ENCODE measurements at regions not wholly inside any gene's neighbourhood (a gene's known extent, or its start where the extent isn't known, plus 50 kb on each side); places are given as distances from the start of the nearest gene placed in this dataset.
A peak's percentile ranks its signal among the peaks of the same experiment; 100 is the strongest.

GRCh38 chr1:5514527-5515183 lies 477.6 kb downstream of the NPHP4 start:
- DNase-seq: peak; percentile 74

GRCh38 chr1:5513846-5514526 lies 478.2 kb downstream of the NPHP4 start:
- DNase-seq: peak; percentile 98

- DNase-seq: no peak
Observed at GRCh38 chr1:5513179-5513578, 479.0 kb downstream of the NPHP4 start.

- DNase-seq: no peak
Observed at GRCh38 chr1:5511381-5512097, 480.7 kb downstream of the NPHP4 start.

- peak; percentile 70 for DNase-seq
Observed at GRCh38 chr1:5509664-5510452, 482.4 kb downstream of the NPHP4 start.

- DNase-seq: no peak
Observed at GRCh38 chr1:5508669-5509330, 483.4 kb downstream of the NPHP4 start.

GRCh38 chr1:5507340-5507739 lies 484.9 kb downstream of the NPHP4 start:
- peak; percentile 85 for DNase-seq

- no peak for DNase-seq
Observed at GRCh38 chr1:5506634-5507033, 485.6 kb downstream of the NPHP4 start.

GRCh38 chr1:5505944-5506343 lies 486.3 kb downstream of the NPHP4 start:
- no peak for DNase-seq

- DNase-seq: no peak
Observed at GRCh38 chr1:5504364-5504740, 487.9 kb downstream of the NPHP4 start.

GRCh38 chr1:5503556-5504363 lies 488.5 kb downstream of the NPHP4 start:
- no peak for DNase-seq

- DNase-seq: no peak
Observed at GRCh38 chr1:5502311-5503194, 489.7 kb downstream of the NPHP4 start.

GRCh38 chr1:5501206-5501930 lies 490.9 kb downstream of the NPHP4 start:
- DNase-seq: no peak

- no peak for DNase-seq
Observed at GRCh38 chr1:5500541-5500940, 491.7 kb downstream of the NPHP4 start.

GRCh38 chr1:5497503-5497902 lies 494.7 kb downstream of the NPHP4 start:
- no peak for DNase-seq

- no peak for DNase-seq
Observed at GRCh38 chr1:5495596-5496410, 496.4 kb downstream of the NPHP4 start.

GRCh38 chr1:5494518-5494917 lies 497.7 kb downstream of the NPHP4 start:
- DNase-seq: no peak

GRCh38 chr1:5493851-5494311 lies 498.3 kb downstream of the NPHP4 start:
- DNase-seq: no peak

GRCh38 chr1:5493275-5493674 lies 498.9 kb downstream of the NPHP4 start:
- no peak for DNase-seq

Data from NCI-H1105 treated with DMSO at 0.1 percent for 48 hours (cell line).